GM21390 (cell line): ENCODE measurements at regions not wholly inside any gene's neighbourhood (a gene's known extent, or its start where the extent isn't known, plus 50 kb on each side); places are given as distances from the start of the nearest gene placed in this dataset.
"Not testable (repeated sequence)": the region's sequence is repeated elsewhere in the genome, so short reads cannot be mapped to it uniquely, and the experiment has no call there.

Experiments
- ATAC-seq: cut with Tn5 transposase; IDR thresholded peaks from one replicate; pipeline ENCODE4 v1.9.1; 2021; ENCODE audit not compliant: unreplicated experiment

- no peak for ATAC-seq
Observed at GRCh38 chr10:117601716-117602115, 59.2 kb downstream of the EMX2 start.

- no peak for ATAC-seq
Observed at GRCh38 chr10:117603081-117603480, 60.5 kb downstream of the EMX2 start.

- no peak for ATAC-seq
Observed at GRCh38 chr10:117603726-117604125, 61.2 kb downstream of the EMX2 start.

GRCh38 chr10:117609095-117609795 lies 66.7 kb downstream of the EMX2 start:
- no peak for ATAC-seq

GRCh38 chr10:117609796-117610170 lies 67.2 kb downstream of the EMX2 start:
- ATAC-seq, result no peak

- no peak for ATAC-seq
Observed at GRCh38 chr10:117610321-117610720, 67.8 kb downstream of the EMX2 start.

GRCh38 chr10:117612113-117612512 lies 69.6 kb downstream of the EMX2 start:
- ATAC-seq, result no peak

- ATAC-seq, result no peak
Observed at GRCh38 chr10:117615649-117616048, 73.1 kb downstream of the EMX2 start.

GRCh38 chr10:117616179-117616578 lies 73.6 kb downstream of the EMX2 start:
- ATAC-seq, result peak; percentile 63

- no peak for ATAC-seq
Observed at GRCh38 chr10:117617086-117617485, 74.5 kb downstream of the EMX2 start.

- no peak for ATAC-seq
Observed at GRCh38 chr10:117617659-117618058, 75.1 kb downstream of the EMX2 start.

GRCh38 chr10:117619223-117619622 lies 76.7 kb downstream of the EMX2 start:
- ATAC-seq, result no peak

GRCh38 chr10:117619707-117620405 lies 77.3 kb downstream of the EMX2 start:
- ATAC-seq, result no peak

GRCh38 chr10:117621196-117621595 lies 78.7 kb downstream of the EMX2 start:
- ATAC-seq, result no peak

- ATAC-seq, result no peak
Observed at GRCh38 chr10:117621795-117622420, 79.4 kb downstream of the EMX2 start.

GRCh38 chr10:117622471-117623184 lies 80.1 kb downstream of the EMX2 start:
- ATAC-seq, result no peak

GRCh38 chr10:117626228-117626627 lies 83.7 kb downstream of the EMX2 start:
- no peak for ATAC-seq

- no peak for ATAC-seq
Observed at GRCh38 chr10:117627561-117627960, 85.0 kb downstream of the EMX2 start.

GRCh38 chr10:117629717-117630116 lies 87.2 kb downstream of the EMX2 start:
- ATAC-seq, result not testable (repeated sequence)

GRCh38 chr10:117631276-117632145 lies 89.0 kb downstream of the EMX2 start:
- ATAC-seq, result no peak

- no peak for ATAC-seq
Observed at GRCh38 chr10:117632406-117632805, 89.9 kb downstream of the EMX2 start.
